GM19328 (cell line): ENCODE measurements at regions not wholly inside any gene's neighbourhood (a gene's known extent, or its start where the extent isn't known, plus 50 kb on each side); places are given as distances from the start of the nearest gene placed in this dataset.
"Not testable (repeated sequence)": the region's sequence is repeated elsewhere in the genome, so short reads cannot be mapped to it uniquely, and the experiment has no call there.

Experiments used
- ATAC-seq: cut with Tn5 transposase; IDR thresholded peaks from one replicate; pipeline ENCODE4 v1.9.1; 2021; ENCODE audit warnings: mild to moderate bottlenecking, moderate library complexity; ENCODE audit not compliant: unreplicated experiment

GRCh38 chr3:150136242-150136641, 165.5 kb upstream of the PFN2 start:
- no peak for ATAC-seq

GRCh38 chr3:150135287-150135721, 164.6 kb upstream of the PFN2 start:
- ATAC-seq, result no peak

GRCh38 chr3:150133293-150133692, 162.6 kb upstream of the PFN2 start:
- no peak for ATAC-seq

- peak; percentile 71 for ATAC-seq
These were observed 161.5 kb upstream of the PFN2 start for GRCh38 chr3:150132101-150132749.

- no peak for ATAC-seq
These were observed 161.0 kb upstream of the PFN2 start for GRCh38 chr3:150131663-150132062.

GRCh38 chr3:150130404-150131100, 159.9 kb upstream of the PFN2 start:
- ATAC-seq, result no peak

- no peak for ATAC-seq
These were observed 158.5 kb upstream of the PFN2 start for GRCh38 chr3:150129166-150129565.

GRCh38 chr3:150128126-150128525, 157.4 kb upstream of the PFN2 start:
- ATAC-seq, result no peak

- no peak for ATAC-seq
These were observed 156.4 kb upstream of the PFN2 start for GRCh38 chr3:150127011-150127490.

GRCh38 chr3:150124142-150124541, 153.4 kb upstream of the PFN2 start:
- no peak for ATAC-seq

GRCh38 chr3:150123249-150123648, 152.6 kb upstream of the PFN2 start:
- ATAC-seq, result not testable (repeated sequence)

GRCh38 chr3:150118219-150118618, 147.5 kb upstream of the PFN2 start:
- no peak for ATAC-seq

GRCh38 chr3:150117076-150117475, 146.4 kb upstream of the PFN2 start:
- ATAC-seq, result no peak

- no peak for ATAC-seq
These were observed 145.5 kb upstream of the PFN2 start for GRCh38 chr3:150116196-150116595.

- peak; percentile 92 for ATAC-seq
These were observed 144.3 kb upstream of the PFN2 start for GRCh38 chr3:150114873-150115540.

- no peak for ATAC-seq
These were observed 143.6 kb upstream of the PFN2 start for GRCh38 chr3:150114273-150114672.

- no peak for ATAC-seq
These were observed 139.4 kb upstream of the PFN2 start for GRCh38 chr3:150110097-150110496.

GRCh38 chr3:150107429-150108175, 136.9 kb upstream of the PFN2 start:
- no peak for ATAC-seq

GRCh38 chr3:150106740-150107428, 136.2 kb upstream of the PFN2 start:
- no peak for ATAC-seq

GRCh38 chr3:150105886-150106612, 135.4 kb upstream of the PFN2 start:
- ATAC-seq, result no peak
